Peyer's patch (tissue), 4 donors: ENCODE measurements at regions not wholly inside any gene's neighbourhood (a gene's known extent, or its start where the extent isn't known, plus 50 kb on each side); places are given as distances from the start of the nearest gene placed in this dataset.

Source experiments
- POLR2A ChIP-seq, 2 donors: fragments of 450-650 bp; IDR thresholded peaks; one replicate each; pipeline ENCODE4 v1.5.1; 2017; ENCODE audit warnings: antibody characterized with exemption in 2 of 2, mild to moderate bottlenecking in 2 of 2, moderate library complexity in 2 of 2
- TF ChIP-seq, protein P1 (sequence below), 6 experiments: fragments of 450-650 bp in 4 of 6; fragments of 200-600 bp in 2 of 6; sonication (generic) in 1 of 6; IDR thresholded peaks; one replicate each; pipeline ENCODE4 v1.5.1; 2017 to 2019; ENCODE audit warnings: antibody characterized with exemption in 6 of 6, mild to moderate bottlenecking in 3 of 6, moderate library complexity in 1 of 6

DNA sequence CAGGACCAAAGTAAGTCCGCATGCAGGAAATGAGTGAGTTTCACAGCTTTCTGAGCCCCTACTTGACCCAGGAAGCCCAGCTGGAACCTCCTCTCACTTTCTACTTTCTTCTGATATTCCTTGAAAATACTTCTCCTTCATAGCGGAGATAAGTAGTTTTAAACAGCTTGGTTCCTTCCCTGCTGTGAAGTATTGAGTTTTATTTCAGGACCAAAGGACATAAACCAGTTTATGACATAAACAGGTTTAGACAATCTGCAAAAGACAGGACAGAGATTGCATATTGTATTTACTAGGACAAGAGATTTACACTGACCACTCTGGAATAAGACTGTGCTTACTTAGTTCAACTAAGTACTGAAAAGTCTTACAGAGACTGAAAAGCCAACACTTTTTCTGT, 54.8 kb downstream of the PAGE2 start:
- TF ChIP-seq, protein P1, sequence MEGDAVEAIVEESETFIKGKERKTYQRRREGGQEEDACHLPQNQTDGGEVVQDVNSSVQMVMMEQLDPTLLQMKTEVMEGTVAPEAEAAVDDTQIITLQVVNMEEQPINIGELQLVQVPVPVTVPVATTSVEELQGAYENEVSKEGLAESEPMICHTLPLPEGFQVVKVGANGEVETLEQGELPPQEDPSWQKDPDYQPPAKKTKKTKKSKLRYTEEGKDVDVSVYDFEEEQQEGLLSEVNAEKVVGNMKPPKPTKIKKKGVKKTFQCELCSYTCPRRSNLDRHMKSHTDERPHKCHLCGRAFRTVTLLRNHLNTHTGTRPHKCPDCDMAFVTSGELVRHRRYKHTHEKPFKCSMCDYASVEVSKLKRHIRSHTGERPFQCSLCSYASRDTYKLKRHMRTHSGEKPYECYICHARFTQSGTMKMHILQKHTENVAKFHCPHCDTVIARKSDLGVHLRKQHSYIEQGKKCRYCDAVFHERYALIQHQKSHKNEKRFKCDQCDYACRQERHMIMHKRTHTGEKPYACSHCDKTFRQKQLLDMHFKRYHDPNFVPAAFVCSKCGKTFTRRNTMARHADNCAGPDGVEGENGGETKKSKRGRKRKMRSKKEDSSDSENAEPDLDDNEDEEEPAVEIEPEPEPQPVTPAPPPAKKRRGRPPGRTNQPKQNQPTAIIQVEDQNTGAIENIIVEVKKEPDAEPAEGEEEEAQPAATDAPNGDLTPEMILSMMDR (IDR thresholded peaks at IDR 0.05): no peak
- no peak for TF ChIP-seq POLR2A (IDR thresholded peaks at IDR 0.05)
